Spleen (tissue), 11 donors: ENCODE measurements at regions not wholly inside any gene's neighbourhood (a gene's known extent, or its start where the extent isn't known, plus 50 kb on each side); places are given as distances from the start of the nearest gene placed in this dataset.

Experiments used
- DNase-seq: peaks from one replicate; pipeline ENCODE4 v3.0.0-alpha.2; 2020
- H3K27ac ChIP-seq, 8 donors: fragments of 200-600 bp; sonication (generic) in 7 of 8; 1 replicate in 4 of 8; 2 replicates in 4 of 8; pipeline versions ENCODE4 v1.5.0 to v1.8.0; 2016 to 2021; ENCODE audit warnings: inconsistent platforms in 4 of 8, mild to moderate bottlenecking in 4 of 8, moderate library complexity in 1 of 8
- H3K27me3 ChIP-seq, 7 donors: fragments of 200-600 bp; sonication (generic) in 6 of 7; replicated peaks in 1 of 7; 1 replicate in 4 of 7; 2 replicates in 3 of 7; pipeline versions ENCODE4 v1.5.0 to v1.8.0; 2016 to 2021; ENCODE audit warnings: inconsistent platforms in 3 of 7, mild to moderate bottlenecking in 1 of 7
- H3K36me3 ChIP-seq, 6 donors: fragments of 200-600 bp; sonication (generic) in 5 of 6; 1 replicate in 4 of 6; 2 replicates in 2 of 6; pipeline versions ENCODE4 v1.5.0 to v1.8.0; 2016 to 2021; ENCODE audit warnings: inconsistent platforms in 2 of 6
- H3K4me1 ChIP-seq, 6 donors: fragments of 200-600 bp; sonication (generic) in 5 of 6; 1 replicate in 3 of 6; 2 replicates in 3 of 6; pipeline versions ENCODE4 v1.5.0 to v1.8.0; 2016 to 2021; ENCODE audit warnings: inconsistent platforms in 3 of 6
- H3K4me3 ChIP-seq, 8 donors: fragments of 200-600 bp; sonication (generic) in 7 of 8; 1 replicate in 4 of 8; 2 replicates in 4 of 8; pipeline versions ENCODE4 v1.5.0 to v1.8.0; 2016 to 2021; ENCODE audit warnings: inconsistent platforms in 4 of 8, mild to moderate bottlenecking in 4 of 8, moderate library complexity in 2 of 8
- H3K9me3 ChIP-seq, 8 donors: fragments of 200-600 bp; sonication (generic) in 7 of 8; 1 replicate in 4 of 8; 2 replicates in 4 of 8; pipeline versions ENCODE4 v1.5.0 to v1.8.0; 2016 to 2021; ENCODE audit warnings: inconsistent platforms in 4 of 8
- POLR2A ChIP-seq, 3 donors: fragments of 450-650 bp; IDR thresholded peaks; one replicate each; pipeline ENCODE4 v1.5.1; 2017; ENCODE audit warnings: antibody characterized with exemption in 3 of 3, mild to moderate bottlenecking in 1 of 3
- POLR2AphosphoS5 ChIP-seq, 3 donors: sonication (generic); formaldehyde crosslinking; IDR thresholded peaks; one replicate each; pipeline ENCODE4 v1.5.1; 2017; ENCODE audit warnings: antibody characterized with exemption in 3 of 3
- WGBS, 5 donors: extraction: QIAGEN DNeasy Blood & Tissue Kit in 3 of 5; methylation state at CpG; one replicate each; pipeline versions ENCODE4 v1.1.5 to v1.1.7; 2013 to 2018; 5-methylcytosine and 5-hydroxymethylcytosine counted together
- intact Hi-C: fragments of 100-400 bp; cut with DNase I; formaldehyde crosslinking; loops from one replicate; pipeline ENCODE4 v1.15.0; 2023; ENCODE audit warnings: low total_unique reads
- TF ChIP-seq, protein P1 (sequence below), 11 experiments: fragments of 200-600 bp in 7 of 11; fragments of 450-650 bp in 4 of 11; sonication (generic) in 4 of 11; IDR thresholded peaks in 8 of 11; conservative IDR thresholded peaks in 3 of 11; 1 replicate in 7 of 11; 2 replicates in 4 of 11; pipeline versions ENCODE4 v1.4.0 to v1.8.0; 2016 to 2021; ENCODE audit warnings: antibody characterized with exemption in 11 of 11, inconsistent platforms in 4 of 11, mild to moderate bottlenecking in 1 of 11
- donor health status: healthy with polysubstance abuse.
- donor health status: DM: no; HTN: no; CAD: no; lungs with moderate emphysema.
- donor health status: DM: no; HTN: no; CAD: no.
- donor health status: Bipolar disorder and iron deficiency.
- donor health status: healthy.
- donor health status: DM: no; HTN: no; CAD: no.
- donor health status: DM: yes; HTN: yes; CAD: no.

DNA sequence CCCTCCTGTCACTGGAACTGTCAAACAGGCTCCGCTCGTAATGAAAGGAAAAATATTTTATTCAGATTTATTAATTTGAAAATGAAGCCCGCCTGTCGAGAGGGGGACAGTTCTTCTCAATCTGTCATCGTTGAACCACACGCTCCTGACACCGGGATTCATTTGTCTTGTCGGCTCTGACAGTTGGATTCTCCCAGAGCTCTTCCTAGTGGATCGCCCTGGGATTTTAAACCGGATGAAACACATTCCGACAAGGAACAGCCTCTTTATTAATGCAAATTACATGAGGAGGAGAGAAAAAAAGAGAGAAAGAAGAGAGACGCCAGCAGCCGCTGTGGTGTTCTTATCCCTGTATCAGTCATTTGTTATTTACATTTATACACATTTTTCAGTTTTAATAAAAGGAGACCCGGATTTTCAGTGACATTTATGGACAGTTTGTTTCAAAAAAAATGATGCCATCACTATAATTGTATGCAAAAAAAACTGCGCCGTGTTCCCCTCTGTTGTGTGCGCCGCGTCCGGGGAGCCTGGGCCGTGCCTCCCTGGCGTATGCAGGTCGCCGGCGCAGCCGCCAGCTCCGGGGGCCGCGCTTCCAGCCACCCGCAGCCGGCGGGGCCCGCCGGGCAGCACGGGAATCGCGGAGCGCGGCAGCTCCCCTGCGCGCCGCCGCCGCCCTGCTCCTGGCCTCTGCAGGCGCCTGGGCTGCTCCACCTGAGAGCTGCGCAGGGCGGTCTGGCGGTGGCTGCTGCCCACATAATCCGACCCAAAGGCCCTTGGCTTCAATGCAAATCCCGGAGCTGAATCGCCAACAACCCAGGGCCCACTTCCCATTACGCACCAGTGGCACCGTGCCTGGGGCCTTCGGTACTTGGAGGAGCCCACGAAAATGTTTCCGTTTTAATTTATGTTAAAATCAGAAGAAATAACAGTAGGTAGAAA, 237.9 kb upstream of the PBX1 start:
- H3K27ac ChIP-seq: no peak overlapping the region
- H3K4me3 ChIP-seq: peak overlapping the region in 7 of 8 donors; percentile 8 to 61 (median 25)
- TF ChIP-seq, protein P1, sequence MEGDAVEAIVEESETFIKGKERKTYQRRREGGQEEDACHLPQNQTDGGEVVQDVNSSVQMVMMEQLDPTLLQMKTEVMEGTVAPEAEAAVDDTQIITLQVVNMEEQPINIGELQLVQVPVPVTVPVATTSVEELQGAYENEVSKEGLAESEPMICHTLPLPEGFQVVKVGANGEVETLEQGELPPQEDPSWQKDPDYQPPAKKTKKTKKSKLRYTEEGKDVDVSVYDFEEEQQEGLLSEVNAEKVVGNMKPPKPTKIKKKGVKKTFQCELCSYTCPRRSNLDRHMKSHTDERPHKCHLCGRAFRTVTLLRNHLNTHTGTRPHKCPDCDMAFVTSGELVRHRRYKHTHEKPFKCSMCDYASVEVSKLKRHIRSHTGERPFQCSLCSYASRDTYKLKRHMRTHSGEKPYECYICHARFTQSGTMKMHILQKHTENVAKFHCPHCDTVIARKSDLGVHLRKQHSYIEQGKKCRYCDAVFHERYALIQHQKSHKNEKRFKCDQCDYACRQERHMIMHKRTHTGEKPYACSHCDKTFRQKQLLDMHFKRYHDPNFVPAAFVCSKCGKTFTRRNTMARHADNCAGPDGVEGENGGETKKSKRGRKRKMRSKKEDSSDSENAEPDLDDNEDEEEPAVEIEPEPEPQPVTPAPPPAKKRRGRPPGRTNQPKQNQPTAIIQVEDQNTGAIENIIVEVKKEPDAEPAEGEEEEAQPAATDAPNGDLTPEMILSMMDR (IDR thresholded peaks at IDR 0.05 in 8 of 11, conservative IDR thresholded peaks at IDR 0.05 in 3 of 11): no peak
- TF ChIP-seq POLR2A (IDR thresholded peaks at IDR 0.05) (no peak), POLR2AphosphoS5 (IDR thresholded peaks at IDR 0.05) (no peak)
- DNase-seq: no peak
- H3K4me1 ChIP-seq: no peaks in the 10 kb centered on the region
- 8 to 12% (median 11%) methylated on average over 36 to 56 of the region's 56 CpGs for WGBS, 5 donors
- intact Hi-C loops: no loop called here
- peaks cover 0 to 34% (median 8%) of the 10 kb centered on the region in 7 donors for H3K27me3 ChIP-seq
- H3K9me3 ChIP-seq: no peaks in the 10 kb centered on the region
- H3K36me3 ChIP-seq: no peaks in the 10 kb centered on the region

DNA sequence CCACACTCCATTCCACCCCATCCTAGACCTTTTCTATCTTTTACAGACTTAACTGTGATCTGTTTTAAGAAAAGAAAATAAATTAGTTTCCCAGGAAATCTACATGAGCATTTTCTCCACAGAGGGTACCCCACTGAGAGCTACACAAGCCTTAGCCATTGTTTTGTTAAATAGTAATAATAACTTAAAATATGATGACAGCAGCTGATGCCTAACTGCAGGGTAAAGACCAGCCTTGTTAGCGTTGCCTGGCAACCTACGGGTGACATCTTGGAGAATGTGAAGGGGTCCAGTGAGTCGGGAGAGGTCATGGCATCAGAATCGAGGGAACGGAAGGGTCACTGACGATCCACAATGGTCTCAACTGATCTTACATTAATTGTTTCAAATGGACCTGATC, 233.2 kb upstream of the PBX1 start:
- intact Hi-C loops: no loop called here

DNA sequence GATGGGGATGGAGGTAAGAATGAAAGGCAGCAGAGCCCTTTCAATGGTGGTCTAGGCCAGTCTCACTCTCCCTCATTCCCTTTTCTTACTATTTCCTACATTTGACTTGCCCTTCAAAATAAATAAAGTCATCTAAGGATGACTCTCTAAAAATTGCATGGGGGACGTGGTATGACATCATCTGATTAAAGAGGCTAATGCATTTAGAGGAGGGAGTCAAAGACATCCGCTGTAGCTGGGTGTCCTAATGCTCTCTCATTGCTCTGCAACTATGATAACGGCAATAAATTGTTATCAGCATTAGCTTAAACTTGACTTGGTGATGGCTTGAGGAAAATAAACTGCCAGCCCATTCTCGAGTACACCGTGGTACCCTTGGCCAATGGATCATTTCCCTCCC, 225.6 kb upstream of the PBX1 start:
- no peak for DNase-seq
- H3K4me1 ChIP-seq: no peaks in the 10 kb centered on the region
- TF ChIP-seq POLR2AphosphoS5 (IDR thresholded peaks at IDR 0.05) (no peak), POLR2A (IDR thresholded peaks at IDR 0.05) (no peak)
- TF ChIP-seq, protein P1 (IDR thresholded peaks at IDR 0.05 in 8 of 11, conservative IDR thresholded peaks at IDR 0.05 in 3 of 11): no peak
- intact Hi-C loops: no loop called here
- no peak overlapping the region for H3K27ac ChIP-seq
- H3K4me3 ChIP-seq: no peak overlapping the region
- no peaks in the 10 kb centered on the region for H3K36me3 ChIP-seq
- H3K27me3 ChIP-seq: no peaks in the 10 kb centered on the region
- 84 to 93% (median 87%) methylated on average over 5 of the region's 5 CpGs for WGBS, 5 donors
- no peaks in the 10 kb centered on the region for H3K9me3 ChIP-seq

More for the DNA sequence above, 233.2 kb upstream of the PBX1 start:
- no peak for DNase-seq
- no peak overlapping the region for H3K27ac ChIP-seq
- TF ChIP-seq POLR2AphosphoS5 (IDR thresholded peaks at IDR 0.05) (no peak), POLR2A (IDR thresholded peaks at IDR 0.05) (no peak)
- TF ChIP-seq, protein P1 (IDR thresholded peaks at IDR 0.05 in 8 of 11, conservative IDR thresholded peaks at IDR 0.05 in 3 of 11): no peak
- WGBS, 5 donors: 83 to 94% (median 89%) methylated on average over 6 of the region's 6 CpGs
- H3K36me3 ChIP-seq: no peaks in the 10 kb centered on the region
- H3K27me3 ChIP-seq: peaks cover 0 to 19% (median 8%) of the 10 kb centered on the region in 7 donors
- H3K4me3 ChIP-seq: no peak overlapping the region
- no peaks in the 10 kb centered on the region for H3K4me1 ChIP-seq
- peaks cover 0 to 19% (median 5%) of the 10 kb centered on the region in 8 donors for H3K9me3 ChIP-seq

DNA sequence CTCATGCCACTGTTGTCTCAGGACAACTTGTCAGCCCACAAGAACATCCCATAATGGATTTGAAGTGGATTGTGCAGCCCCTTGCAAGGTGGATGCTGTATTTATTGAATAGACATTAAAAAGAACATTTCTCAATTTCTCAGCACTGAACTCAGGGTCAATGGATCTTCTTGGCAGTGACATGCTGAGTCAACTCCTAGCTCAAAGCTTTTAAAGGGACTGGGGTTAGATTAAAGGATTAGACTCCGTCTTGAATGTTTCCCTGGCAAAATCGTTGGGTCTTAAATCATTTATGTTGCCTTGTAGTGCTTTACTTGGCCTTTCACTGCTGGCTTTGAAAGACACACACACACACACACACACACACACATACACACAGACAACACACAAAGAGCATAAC, 221.6 kb upstream of the PBX1 start:
- Histone ChIP-seq H3K4me3 (no peak overlapping the region), H3K36me3 (no peaks in the 10 kb centered on the region), H3K27ac (no peak overlapping the region), H3K9me3 (peaks cover 0 to 25% (median 15%) of the 10 kb centered on the region in 8 donors), H3K4me1 (no peaks in the 10 kb centered on the region), H3K27me3 (no peaks in the 10 kb centered on the region)
- no peak for TF ChIP-seq POLR2A (IDR thresholded peaks at IDR 0.05)
- no peak for TF ChIP-seq POLR2AphosphoS5 (IDR thresholded peaks at IDR 0.05)
- intact Hi-C loops: no loop called here
- no peak for DNase-seq
- 65 to 75% (median 66%) methylated on average over 2 of the region's 2 CpGs for WGBS, 5 donors
